H1 (cell line): ENCODE measurements at regions not wholly inside any gene's neighbourhood (a gene's known extent, or its start where the extent isn't known, plus 50 kb on each side); places are given as distances from the start of the nearest gene placed in this dataset.
A peak's percentile ranks its signal among the peaks of the same experiment; 100 is the strongest.

Experiments used
- JUN ChIP-seq: IDR thresholded peaks from 2 replicates; pipeline ENCODE4 v1.6.1; 2011; ENCODE audit warnings: low read depth, mild to moderate bottlenecking, improper control_type of control experiment, low read length
- JUND ChIP-seq: IDR thresholded peaks from 2 replicates; pipeline ENCODE4 v1.6.1; 2011; ENCODE audit warnings: mild to moderate bottlenecking, improper control_type of control experiment, low read length
- RAD21 ChIP-seq, 2 experiments: IDR thresholded peaks in 1 of 2; conservative IDR thresholded peaks in 1 of 2; 2 replicates each; pipeline ENCODE4 v1.6.1; 2011; ENCODE audit warnings: low read depth in 2 of 2, low read length in 2 of 2, improper control_type of control experiment in 1 of 2, inconsistent platforms in 1 of 2, mild to moderate bottlenecking in 1 of 2, moderate library complexity in 1 of 2
- TF ChIP-seq, protein P1 (sequence below), 3 experiments: IDR thresholded peaks; 1 replicate in 2 of 3; 2 replicates in 1 of 3; pipeline versions ENCODE4 v1.5.1 to v1.6.1; 2011; ENCODE audit warnings: low read length in 3 of 3, mild to moderate bottlenecking in 3 of 3, inconsistent platforms in 2 of 3, low read depth in 1 of 3, moderate library complexity in 1 of 3; ENCODE audit not compliant: insufficient read depth in 1 of 3; ENCODE audit errors: control extremely low read depth in 1 of 3
- TF ChIP-seq, protein P2 (sequence below): IDR thresholded peaks from 2 replicates; pipeline ENCODE4 v1.6.1; 2012; ENCODE audit warnings: inconsistent platforms

DNA sequence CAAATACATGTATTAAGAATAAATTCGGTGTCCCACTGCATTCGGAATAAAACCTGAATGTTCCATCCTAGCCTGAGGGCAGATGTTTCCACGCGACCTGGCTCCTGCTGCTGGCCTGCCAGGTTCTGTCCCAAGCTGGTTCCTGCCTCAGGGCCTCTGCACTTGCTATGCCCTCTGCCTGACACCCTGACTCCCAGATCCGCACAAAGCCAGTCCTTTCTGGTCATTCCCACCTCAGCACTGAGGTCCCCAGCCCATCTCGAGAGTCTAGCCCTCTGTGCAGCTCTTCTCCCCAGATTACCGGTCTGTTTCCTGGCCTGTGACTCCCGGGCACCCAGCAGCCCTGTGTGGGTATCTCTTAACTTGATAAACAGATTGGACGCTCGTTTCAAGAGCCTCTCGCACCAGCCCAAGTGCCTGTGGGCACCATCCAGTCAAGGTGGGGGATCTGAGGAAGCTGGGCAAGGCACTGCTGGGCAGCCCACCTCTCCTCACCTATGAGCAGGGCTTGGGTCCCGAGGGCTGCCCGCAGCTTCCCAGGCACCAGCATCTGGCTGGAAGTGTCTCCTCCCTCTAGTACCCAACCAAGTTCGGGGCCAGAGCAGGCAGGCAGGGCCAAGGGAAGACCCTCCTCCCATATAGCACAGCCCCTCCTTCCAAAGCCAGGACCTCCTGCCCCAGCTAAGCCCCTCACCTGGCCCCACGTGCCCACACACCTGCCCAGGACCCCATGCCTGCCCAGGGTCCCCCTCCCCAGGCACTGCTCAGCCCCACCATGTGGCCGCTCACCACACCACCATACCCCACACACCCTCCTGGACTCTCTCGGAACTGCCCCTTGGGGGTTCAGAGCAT lies 132.2 kb downstream of the NCOR2 start:
- TF ChIP-seq, protein P1, sequence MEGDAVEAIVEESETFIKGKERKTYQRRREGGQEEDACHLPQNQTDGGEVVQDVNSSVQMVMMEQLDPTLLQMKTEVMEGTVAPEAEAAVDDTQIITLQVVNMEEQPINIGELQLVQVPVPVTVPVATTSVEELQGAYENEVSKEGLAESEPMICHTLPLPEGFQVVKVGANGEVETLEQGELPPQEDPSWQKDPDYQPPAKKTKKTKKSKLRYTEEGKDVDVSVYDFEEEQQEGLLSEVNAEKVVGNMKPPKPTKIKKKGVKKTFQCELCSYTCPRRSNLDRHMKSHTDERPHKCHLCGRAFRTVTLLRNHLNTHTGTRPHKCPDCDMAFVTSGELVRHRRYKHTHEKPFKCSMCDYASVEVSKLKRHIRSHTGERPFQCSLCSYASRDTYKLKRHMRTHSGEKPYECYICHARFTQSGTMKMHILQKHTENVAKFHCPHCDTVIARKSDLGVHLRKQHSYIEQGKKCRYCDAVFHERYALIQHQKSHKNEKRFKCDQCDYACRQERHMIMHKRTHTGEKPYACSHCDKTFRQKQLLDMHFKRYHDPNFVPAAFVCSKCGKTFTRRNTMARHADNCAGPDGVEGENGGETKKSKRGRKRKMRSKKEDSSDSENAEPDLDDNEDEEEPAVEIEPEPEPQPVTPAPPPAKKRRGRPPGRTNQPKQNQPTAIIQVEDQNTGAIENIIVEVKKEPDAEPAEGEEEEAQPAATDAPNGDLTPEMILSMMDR (IDR thresholded peaks at IDR 0.05; ENCODE audit: control extremely low read depth in 1 of 3, insufficient read depth in 1 of 3, low read depth in 1 of 3, low read length in 3 of 3), result 0 out of 4 replicates have a peak, but pooled peaks of 1 of the 3 experiments have one; percentile 4
- no peak for TF ChIP-seq JUND
- TF ChIP-seq, protein P2, sequence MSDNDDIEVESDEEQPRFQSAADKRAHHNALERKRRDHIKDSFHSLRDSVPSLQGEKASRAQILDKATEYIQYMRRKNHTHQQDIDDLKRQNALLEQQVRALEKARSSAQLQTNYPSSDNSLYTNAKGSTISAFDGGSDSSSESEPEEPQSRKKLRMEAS, result no peak
- TF ChIP-seq JUN, result no peak
- TF ChIP-seq RAD21 (IDR thresholded peaks at IDR 0.05 in 1 of 2, conservative IDR thresholded peaks at IDR 0.05 in 1 of 2; ENCODE audit: low read depth in 2 of 2, low read length in 2 of 2), result no peak
